PC-9 (cell line): ENCODE measurements at regions not wholly inside any gene's neighbourhood (a gene's known extent, or its start where the extent isn't known, plus 50 kb on each side); places are given as distances from the start of the nearest gene placed in this dataset.
"Not testable (repeated sequence)": the region's sequence is repeated elsewhere in the genome, so short reads cannot be mapped to it uniquely, and the experiment has no call there.

Experiments used
- BruUV-seq: library from RNA; stranded (reverse); fragments of 400-500 nt; replicated peaks from 2 replicates; lab custom pipeline; 2021; lab: Mats Ljungman, UMichigan
- CTCF ChIA-PET: fragments of 300-600 bp; sonication (Branson Sonifier 250); formaldehyde crosslinking; loops from one replicate; lab custom pipeline; 2022; ENCODE audit warnings: antibody characterized with exemption; lab: Charles Lee
- POLR2A ChIA-PET: fragments of 300-600 bp; sonication (Branson Sonifier 250); formaldehyde crosslinking; loops from one replicate; lab custom pipeline; 2022; ENCODE audit warnings: antibody characterized with exemption; ENCODE audit not compliant: unreplicated experiment; lab: Charles Lee
- DNase-seq, 2 experiments: peaks; one replicate each; pipeline versions ENCODE4 v3.0.0 to v3.0.0-alpha.2; 2015 to 2022; ENCODE audit warnings: mixed read lengths in 1 of 2
- H2AFZ ChIP-seq: fragments of 200-600 bp; sonication (generic); 2 replicates; pipeline ENCODE4 v1.8.1; 2017; ENCODE audit warnings: antibody characterized with exemption
- H3F3A ChIP-seq: fragments of 200-600 bp; sonication (generic); 2 replicates; pipeline ENCODE4 v1.8.1; 2017; ENCODE audit warnings: antibody characterized with exemption, mild to moderate bottlenecking, low read depth; ENCODE audit not compliant: insufficient read depth
- H3K27ac ChIP-seq: fragments of 200-600 bp; sonication (generic); 2 replicates; pipeline ENCODE4 v1.6.1; 2016; ENCODE audit warnings: mixed run types
- H3K27me3 ChIP-seq: fragments of 200-600 bp; sonication (generic); 2 replicates; pipeline ENCODE4 v1.6.1; 2016; ENCODE audit warnings: low read depth, mixed run types; ENCODE audit not compliant: insufficient read depth
- H3K36me3 ChIP-seq: fragments of 200-600 bp; sonication (generic); 2 replicates; pipeline ENCODE4 v1.6.1; 2016; ENCODE audit warnings: low read depth, mixed run types
- H3K4me1 ChIP-seq: fragments of 200-600 bp; sonication (generic); replicated peaks from 2 replicates; pipeline ENCODE4 v1.6.1; 2016; ENCODE audit warnings: mixed run types; ENCODE audit not compliant: insufficient read depth
- H3K4me2 ChIP-seq: fragments of 200-600 bp; sonication (generic); 2 replicates; pipeline ENCODE4 v1.6.1; 2017; ENCODE audit warnings: mixed run types
- H3K4me3 ChIP-seq: fragments of 200-600 bp; sonication (generic); 2 replicates; pipeline ENCODE4 v1.6.1; 2016; ENCODE audit warnings: mixed run types
- H3K79me2 ChIP-seq: fragments of 200-600 bp; sonication (generic); 2 replicates; pipeline ENCODE4 v1.6.1; 2017; ENCODE audit warnings: low read depth, mixed run types
- H3K9me2 ChIP-seq: fragments of 200-600 bp; sonication (generic); 2 replicates; pipeline ENCODE4 v1.8.1; 2017; ENCODE audit warnings: mild to moderate bottlenecking; ENCODE audit not compliant: insufficient read depth
- H3K9me3 ChIP-seq: fragments of 200-600 bp; sonication (generic); 2 replicates; pipeline ENCODE4 v1.8.1; 2016; ENCODE audit warnings: low read depth; ENCODE audit not compliant: insufficient read depth
- H4K20me1 ChIP-seq: fragments of 200-600 bp; sonication (generic); 2 replicates; pipeline ENCODE4 v1.8.1; 2017; ENCODE audit not compliant: insufficient read depth
- CTCF ChIP-seq: fragments of 200-600 bp; sonication (generic); conservative IDR thresholded peaks from 2 replicates; pipeline ENCODE4 v1.6.1; 2017; ENCODE audit warnings: mixed run types, antibody characterized with exemption, mild to moderate bottlenecking, moderate library complexity
- EZH2 ChIP-seq: fragments of 200-600 bp; sonication (generic); IDR thresholded peaks from 2 replicates; pipeline ENCODE4 v1.8.0; 2017; ENCODE audit warnings: antibody characterized with exemption, low read depth
- intact Hi-C: fragments of 100-400 bp; cut with micrococcal nuclease; formaldehyde crosslinking; loops from one replicate; pipeline ENCODE4 v1.10.0; 2022; ENCODE audit not compliant: unreplicated experiment

DNA sequence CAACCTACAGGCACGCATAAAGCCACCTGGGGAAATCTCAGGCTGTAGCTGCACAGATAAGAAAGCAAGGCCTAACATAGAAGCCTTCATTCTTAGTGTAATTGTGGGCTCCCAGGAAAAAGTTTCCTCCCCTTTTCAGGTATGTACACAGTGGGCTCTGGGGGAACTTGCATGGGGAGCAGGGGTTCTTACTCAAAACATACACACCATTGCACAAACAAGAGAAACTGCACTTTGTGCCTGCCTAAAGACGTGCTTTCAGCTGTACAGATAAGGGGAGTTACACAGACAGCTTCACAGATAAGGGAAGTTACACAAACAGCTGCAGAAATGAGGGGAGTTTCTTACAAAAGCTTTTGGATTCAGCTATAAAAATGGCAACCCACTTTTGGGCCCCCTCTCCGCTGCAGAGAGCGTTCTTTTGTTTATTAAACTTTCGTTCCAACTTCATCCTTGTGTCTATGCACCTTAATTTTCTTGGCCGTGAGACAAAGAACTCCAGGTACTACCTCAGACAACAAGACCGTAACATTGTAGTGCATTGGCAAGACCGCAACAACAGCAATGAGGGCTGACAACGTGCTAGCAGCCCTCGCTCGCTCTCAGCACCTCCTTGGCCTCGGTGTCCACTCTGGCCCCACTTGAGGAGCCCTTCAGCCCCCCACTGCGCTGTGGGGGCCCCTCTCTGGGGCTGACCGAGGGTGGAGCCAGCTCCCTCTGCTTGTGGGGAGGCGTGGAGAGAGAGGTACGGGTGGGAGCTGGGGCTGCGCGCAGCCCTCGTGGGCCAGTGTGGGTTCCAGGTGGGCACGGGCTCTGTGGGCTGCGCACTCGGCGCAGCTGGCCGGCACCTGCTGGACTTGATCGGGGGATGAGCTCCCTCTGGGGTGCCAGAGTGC lies 317.5 kb downstream of the RAPGEF2 start:
- no peak for DNase-seq
- no peak overlapping the region for H3K27ac ChIP-seq
- TF ChIP-seq CTCF: no peak
- no peak for TF ChIP-seq EZH2
- no peak overlapping the region for H3K4me3 ChIP-seq
- H2AFZ ChIP-seq: no peak overlapping the region
- no peaks in the 10 kb centered on the region for H3K36me3 ChIP-seq
- no peaks in the 10 kb centered on the region for H3K9me3 ChIP-seq
- BruUV-seq: no TSS peak
- CTCF ChIA-PET: no interaction called here
- POLR2A ChIA-PET: no interaction called here
- intact Hi-C loops: no loop called here
- no peaks in the 10 kb centered on the region for H4K20me1 ChIP-seq
- no peaks in the 10 kb centered on the region; the same call in 1 of the 2 replicates for H3K4me1 ChIP-seq
- no peaks in the 10 kb centered on the region for H3K27me3 ChIP-seq
- H3K9me2 ChIP-seq: no peaks in the 10 kb centered on the region
- H3F3A ChIP-seq: no peaks in the 10 kb centered on the region
- no peaks in the 10 kb centered on the region for H3K79me2 ChIP-seq
- H3K4me2 ChIP-seq: no peak overlapping the region

DNA sequence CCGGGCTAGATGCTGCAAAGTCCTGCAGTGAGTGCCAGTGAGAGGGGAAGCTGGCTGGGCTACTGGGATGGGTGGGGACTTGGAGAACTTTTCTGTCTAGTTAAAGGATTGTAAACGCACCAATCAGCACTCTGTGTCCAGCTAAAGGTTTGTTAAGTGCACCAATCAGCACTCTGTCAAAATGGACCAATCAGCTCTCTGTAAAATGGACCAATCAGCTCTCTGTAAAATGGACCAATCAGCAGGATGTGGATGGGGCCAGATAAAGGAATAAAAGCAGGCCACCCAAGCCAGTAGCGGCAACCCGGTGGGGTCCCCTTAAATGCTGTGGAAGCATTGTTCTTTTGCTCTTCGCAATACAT lies 318.2 kb downstream of the RAPGEF2 start:
- H3K27me3 ChIP-seq, H3K4me2 ChIP-seq, DNase-seq, intact Hi-C loops, H3K36me3 ChIP-seq, H3K4me3 ChIP-seq, H3K27ac ChIP-seq, H4K20me1 ChIP-seq, H3K4me1 ChIP-seq, H3K9me2 ChIP-seq, POLR2A ChIA-PET, H3K9me3 ChIP-seq, H3F3A ChIP-seq, BruUV-seq, H2AFZ ChIP-seq, H3K79me2 ChIP-seq: not testable (repeated sequence)
- CTCF ChIA-PET: interaction anchor here (0.6 kb wide), 1 partner anchor 33 kb away, joined by 7 read pairs; no protein-coding TSS in a partner anchor

GRCh38 chr4:159422019-159422418 lies 319.1 kb downstream of the RAPGEF2 start:
- POLR2A ChIA-PET: interaction anchor here (0.7 kb wide), 1 partner anchor 59 kb away, joined by 5 read pairs; no protein-coding TSS in a partner anchor
- CTCF ChIA-PET: no interaction called here
- BruUV-seq: no TSS peak

More at GRCh38 chr4:159422019-159422418, 319.1 kb downstream of the RAPGEF2 start:
- Histone ChIP-seq H3K4me2 (no peak overlapping the region), H2AFZ (no peak overlapping the region), H3F3A (no peaks in the 10 kb centered on the region), H3K9me3 (no peaks in the 10 kb centered on the region), H3K79me2 (no peaks in the 10 kb centered on the region), H3K9me2 (no peaks in the 10 kb centered on the region), H3K27me3 (no peaks in the 10 kb centered on the region), H3K36me3 (no peaks in the 10 kb centered on the region), H3K4me1 (no peaks in the 10 kb centered on the region), H3K4me3 (no peak overlapping the region), H3K27ac (no peak overlapping the region), H4K20me1 (no peaks in the 10 kb centered on the region)
- DNase-seq: no peak
- intact Hi-C loops: no loop called here
- TF ChIP-seq EZH2 (no peak), CTCF (no peak)
